Cardiac fibroblast (primary cell): ENCODE measurements at regions not wholly inside any gene's neighbourhood (a gene's known extent, or its start where the extent isn't known, plus 50 kb on each side); places are given as distances from the start of the nearest gene placed in this dataset.

Experiments used
- DNase-seq, 2 donors: peaks; one replicate each; pipeline versions ENCODE4 v3.0.0 to v3.0.0-alpha.2; 2010; ENCODE audit warnings: low read depth in 2 of 2
- H3K4me3 ChIP-seq, 2 donors: replicated peaks in 1 of 2; 1 replicate in 1 of 2; 2 replicates in 1 of 2; pipeline ENCODE4 v1.5.1; 2011; ENCODE audit warnings: low read depth in 2 of 2, low read length in 2 of 2, mild to moderate bottlenecking in 2 of 2, moderate library complexity in 1 of 2
- TF ChIP-seq, protein P1 (sequence below): IDR thresholded peaks from one replicate; pipeline ENCODE4 v1.5.1; 2011; ENCODE audit warnings: low read depth, mild to moderate bottlenecking, low read length, inconsistent platforms

DNA sequence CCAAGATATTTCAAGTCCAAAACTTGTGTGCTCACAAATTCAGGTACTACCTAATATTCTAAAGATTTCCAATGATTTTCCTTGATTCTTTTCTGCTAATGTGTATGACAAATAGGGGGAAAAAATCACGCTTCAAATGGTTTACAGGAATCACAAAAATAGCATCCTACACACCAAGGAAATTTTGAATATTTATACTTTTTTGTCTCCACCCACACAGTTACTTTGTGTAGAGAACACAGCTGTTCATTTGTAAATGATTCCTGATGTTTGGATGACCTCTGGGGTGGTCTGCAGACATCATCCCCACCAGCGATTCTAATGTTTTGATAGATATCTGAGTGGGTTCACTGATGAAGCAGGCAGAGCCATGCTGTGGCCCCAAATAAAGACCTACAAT is 260.6 kb upstream of the NCKAP5 start:
- no peak for DNase-seq
- H3K4me3 ChIP-seq, result no peak overlapping the region
- TF ChIP-seq, protein P1, sequence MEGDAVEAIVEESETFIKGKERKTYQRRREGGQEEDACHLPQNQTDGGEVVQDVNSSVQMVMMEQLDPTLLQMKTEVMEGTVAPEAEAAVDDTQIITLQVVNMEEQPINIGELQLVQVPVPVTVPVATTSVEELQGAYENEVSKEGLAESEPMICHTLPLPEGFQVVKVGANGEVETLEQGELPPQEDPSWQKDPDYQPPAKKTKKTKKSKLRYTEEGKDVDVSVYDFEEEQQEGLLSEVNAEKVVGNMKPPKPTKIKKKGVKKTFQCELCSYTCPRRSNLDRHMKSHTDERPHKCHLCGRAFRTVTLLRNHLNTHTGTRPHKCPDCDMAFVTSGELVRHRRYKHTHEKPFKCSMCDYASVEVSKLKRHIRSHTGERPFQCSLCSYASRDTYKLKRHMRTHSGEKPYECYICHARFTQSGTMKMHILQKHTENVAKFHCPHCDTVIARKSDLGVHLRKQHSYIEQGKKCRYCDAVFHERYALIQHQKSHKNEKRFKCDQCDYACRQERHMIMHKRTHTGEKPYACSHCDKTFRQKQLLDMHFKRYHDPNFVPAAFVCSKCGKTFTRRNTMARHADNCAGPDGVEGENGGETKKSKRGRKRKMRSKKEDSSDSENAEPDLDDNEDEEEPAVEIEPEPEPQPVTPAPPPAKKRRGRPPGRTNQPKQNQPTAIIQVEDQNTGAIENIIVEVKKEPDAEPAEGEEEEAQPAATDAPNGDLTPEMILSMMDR, result no peak

- H3K4me3 ChIP-seq, result no peak overlapping the region
- no peak for DNase-seq
- TF ChIP-seq, protein P1, result no peak
Measured at GRCh38 chr2:133829450-133830020, 261.3 kb upstream of the NCKAP5 start.

DNA sequence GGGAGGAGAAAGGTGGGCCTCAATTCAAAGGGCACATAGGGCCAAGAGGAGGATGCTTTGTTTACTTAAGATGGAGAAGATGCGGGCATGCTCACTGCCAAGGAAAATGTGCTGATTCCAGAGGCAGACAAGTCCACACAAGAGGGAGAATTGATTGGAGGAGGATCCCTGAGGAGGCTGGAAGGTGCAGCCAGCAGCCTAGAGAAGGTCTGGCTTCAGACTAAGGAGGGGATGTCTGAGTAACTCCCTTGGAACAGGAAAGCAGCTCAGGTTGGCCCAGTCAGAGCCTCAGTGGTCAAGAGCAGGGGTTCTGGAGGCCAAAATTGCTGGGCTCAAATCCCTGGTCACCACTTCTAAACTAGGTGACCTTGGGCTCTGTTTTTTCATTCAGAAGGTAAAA is 265.5 kb upstream of the NCKAP5 start:
- no peak for DNase-seq
- TF ChIP-seq, protein P1, result no peak
- no peak overlapping the region for H3K4me3 ChIP-seq

- TF ChIP-seq, protein P1, result no peak
- no peak overlapping the region for H3K4me3 ChIP-seq
Measured at GRCh38 chr2:133835821-133836619, 267.8 kb upstream of the NCKAP5 start.

DNA sequence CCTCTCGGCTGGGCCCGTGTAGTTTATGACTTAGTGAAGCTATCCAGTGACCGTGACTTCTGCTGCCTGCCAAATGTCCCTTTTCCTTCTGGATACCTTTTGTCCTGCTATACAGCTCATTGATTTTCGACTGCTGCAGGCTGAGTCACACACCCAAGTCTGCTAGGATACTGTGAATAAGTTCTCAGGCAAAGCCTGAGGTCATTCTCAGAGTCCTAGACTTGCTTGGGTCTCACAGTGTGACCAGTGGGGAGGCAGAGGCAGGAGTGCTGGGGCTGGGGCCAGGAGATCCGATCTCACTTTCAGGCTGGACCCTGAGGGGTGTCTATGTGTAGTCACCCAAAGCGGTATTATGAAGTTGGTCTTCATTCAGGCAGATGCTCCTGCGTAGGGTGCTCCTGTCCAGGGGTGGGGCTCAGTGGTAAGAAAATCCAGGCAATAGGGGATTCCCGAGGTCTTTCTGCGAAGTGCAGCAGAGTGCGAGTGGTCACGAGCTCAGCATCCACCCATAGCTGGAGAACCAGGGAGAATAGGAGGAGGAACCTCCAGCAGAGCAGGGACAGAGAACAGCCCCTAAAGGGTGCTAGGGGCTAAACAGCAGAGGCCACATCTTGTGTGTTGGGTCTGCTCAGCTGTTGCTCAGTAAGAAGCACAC is 268.6 kb upstream of the NCKAP5 start:
- peak in 1 of 2 donors; percentile 54 for DNase-seq
- TF ChIP-seq, protein P1, result no peak
- no peak overlapping the region for H3K4me3 ChIP-seq

More at GRCh38 chr2:133835821-133836619, 267.8 kb upstream of the NCKAP5 start:
- no peak for DNase-seq

DNA sequence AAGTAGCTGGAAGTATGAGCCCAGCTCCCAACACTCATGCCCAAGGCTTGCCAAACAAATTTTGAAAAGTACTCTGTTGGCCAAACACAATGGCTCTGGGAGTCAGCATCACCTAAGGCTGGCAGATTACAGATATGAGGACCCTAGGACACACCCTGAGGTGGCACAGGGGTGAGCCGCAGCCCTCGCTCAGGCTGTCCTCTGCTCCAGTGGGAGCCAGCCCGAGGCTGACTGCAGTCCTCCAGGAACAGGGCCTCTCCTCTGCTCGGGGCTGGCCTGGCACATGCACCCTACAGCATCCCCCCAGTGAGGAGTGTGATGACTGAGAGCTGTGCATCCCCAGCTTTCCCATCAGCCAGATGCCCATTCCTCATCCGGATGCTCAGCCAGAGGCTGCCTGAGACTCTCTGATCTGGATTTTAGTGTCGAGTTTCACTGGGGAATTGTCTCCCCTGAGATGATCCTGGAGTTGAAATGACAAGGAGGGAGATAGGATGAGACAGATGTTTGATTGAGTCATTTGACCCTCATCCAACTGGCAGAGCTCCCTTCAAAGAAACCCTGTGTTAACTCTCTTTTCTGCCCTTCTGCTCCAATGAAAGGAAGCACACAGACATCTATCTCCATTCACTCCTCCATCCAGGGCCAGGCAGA is 269.3 kb upstream of the NCKAP5 start:
- peak in 1 of 2 donors; percentile 66 for DNase-seq
- TF ChIP-seq, protein P1, result no peak
- no peak overlapping the region for H3K4me3 ChIP-seq
